GM19351 (cell line): ENCODE measurements at regions not wholly inside any gene's neighbourhood (a gene's known extent, or its start where the extent isn't known, plus 50 kb on each side); places are given as distances from the start of the nearest gene placed in this dataset.
A peak's percentile ranks its signal among the peaks of the same experiment; 100 is the strongest.
"Not testable (repeated sequence)": the region's sequence is repeated elsewhere in the genome, so short reads cannot be mapped to it uniquely, and the experiment has no call there.

Experiments
- ATAC-seq: cut with Tn5 transposase; IDR thresholded peaks from one replicate; pipeline ENCODE4 v1.9.1; 2021; ENCODE audit warnings: mild to moderate bottlenecking, moderate library complexity; ENCODE audit not compliant: unreplicated experiment

DNA sequence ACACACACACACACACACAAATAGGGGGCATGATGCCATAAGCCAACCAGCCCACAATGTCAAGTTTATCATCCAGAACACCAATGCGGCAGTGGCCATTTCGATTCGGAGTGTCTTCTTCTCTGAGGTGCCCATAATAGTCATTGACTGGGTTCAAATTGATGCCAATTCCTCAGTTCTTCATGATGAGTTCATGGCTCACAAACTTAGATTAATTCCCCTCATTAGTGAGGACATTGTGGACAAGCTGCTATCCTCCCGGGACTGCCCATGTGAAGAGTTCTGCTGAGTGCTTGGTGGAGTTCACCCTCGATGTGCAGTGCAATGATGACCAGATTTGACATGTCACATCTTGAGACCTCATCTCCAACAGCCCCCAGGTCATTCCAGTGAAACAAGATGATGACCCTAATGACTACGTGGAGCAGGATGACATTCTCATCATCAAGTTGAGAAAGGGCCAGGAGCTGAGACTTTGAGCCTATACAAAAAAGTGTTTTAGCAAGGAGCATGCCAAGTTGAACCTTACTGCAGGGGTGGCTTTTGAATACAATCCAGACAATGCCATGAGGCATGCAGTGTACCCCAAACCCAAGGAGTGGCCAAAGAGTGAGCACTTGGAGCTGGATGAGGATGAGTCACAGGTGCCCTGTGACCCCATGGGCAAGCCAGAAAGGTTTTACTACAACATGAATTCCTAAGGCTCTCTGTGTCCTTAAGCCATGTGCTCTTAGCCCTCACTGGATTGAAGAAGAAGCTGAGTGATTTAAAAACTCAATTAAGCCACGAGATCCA, 211.6 kb upstream of the SAMSN1 start:
- no peak for ATAC-seq

- ATAC-seq = no peak
Observed at GRCh38 chr21:14755086-14755485, 209.0 kb upstream of the SAMSN1 start.

DNA sequence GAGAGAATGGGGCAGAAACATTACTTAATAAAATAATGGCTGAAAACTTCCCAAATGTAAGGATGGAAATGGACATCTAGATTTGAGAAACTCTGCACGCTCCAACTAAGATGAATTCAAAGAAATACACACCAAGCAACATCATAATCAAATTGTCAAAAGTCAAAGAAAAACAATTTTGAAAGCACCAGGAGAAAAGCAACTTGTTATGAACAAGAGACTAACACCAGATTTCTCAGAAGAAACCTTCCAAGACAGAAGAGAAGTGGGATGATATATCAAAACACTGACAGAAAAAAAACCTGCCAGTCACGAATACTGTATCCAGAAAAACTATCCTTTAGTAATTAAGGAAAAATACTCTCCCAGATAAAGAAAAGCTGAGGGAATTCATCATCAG, 208.6 kb upstream of the SAMSN1 start:
- ATAC-seq = no peak

DNA sequence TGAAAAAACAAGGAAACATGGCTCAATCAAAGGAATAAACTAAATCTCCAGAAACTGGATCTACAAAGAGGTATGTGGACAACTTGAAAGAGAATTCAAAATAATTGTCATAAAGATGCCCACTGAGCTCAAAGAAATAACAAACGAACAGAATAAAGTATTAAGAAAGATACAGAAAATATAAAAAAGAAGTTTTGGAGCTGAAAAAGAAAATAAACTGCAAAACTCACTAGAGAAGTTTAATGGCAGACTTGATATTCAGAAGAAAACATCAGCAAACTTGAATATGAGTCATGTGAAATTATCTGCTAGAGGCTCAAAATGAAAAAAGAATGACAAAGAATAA, 208.1 kb upstream of the SAMSN1 start:
- no peak for ATAC-seq

GRCh38 chr21:14753466-14754258, 207.5 kb upstream of the SAMSN1 start:
- ATAC-seq = no peak

- no peak for ATAC-seq
Observed at GRCh38 chr21:14753069-14753465, 207.0 kb upstream of the SAMSN1 start.

GRCh38 chr21:14752345-14752909, 206.3 kb upstream of the SAMSN1 start:
- ATAC-seq = no peak

DNA sequence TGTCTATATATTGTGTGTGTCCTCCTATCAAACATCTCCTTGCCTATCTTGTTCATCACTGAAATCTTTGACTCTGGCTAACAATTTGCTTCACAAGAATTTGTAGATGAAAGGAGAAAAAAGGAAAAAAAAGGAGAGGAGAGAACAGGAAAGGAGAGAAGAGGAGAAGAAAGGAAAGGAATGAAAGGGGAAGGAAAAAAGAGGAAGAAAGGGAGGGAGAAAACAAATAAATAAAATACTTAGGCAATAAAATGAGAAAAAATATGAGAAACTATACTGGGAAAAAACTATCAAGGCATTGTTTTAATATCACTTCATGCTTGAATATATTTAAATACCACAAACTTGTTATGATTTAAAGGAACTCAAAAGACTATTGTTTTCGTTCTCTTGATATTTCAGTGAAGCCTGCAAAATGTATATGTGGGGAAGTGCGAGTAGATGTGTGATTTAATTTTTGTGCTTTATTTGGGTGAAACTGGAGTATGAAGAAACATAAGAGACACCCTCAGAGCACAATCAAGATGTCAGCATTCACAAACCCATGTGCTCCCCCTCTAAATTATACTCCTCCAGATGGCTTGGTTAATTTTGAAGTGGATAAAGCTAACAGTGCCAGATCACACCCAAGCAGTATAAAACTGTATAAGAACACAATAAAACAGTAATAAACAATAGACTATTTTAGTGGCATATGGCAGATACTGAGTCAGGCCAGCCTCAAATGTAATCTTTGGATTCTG, 205.7 kb upstream of the SAMSN1 start:
- no peak for ATAC-seq

DNA sequence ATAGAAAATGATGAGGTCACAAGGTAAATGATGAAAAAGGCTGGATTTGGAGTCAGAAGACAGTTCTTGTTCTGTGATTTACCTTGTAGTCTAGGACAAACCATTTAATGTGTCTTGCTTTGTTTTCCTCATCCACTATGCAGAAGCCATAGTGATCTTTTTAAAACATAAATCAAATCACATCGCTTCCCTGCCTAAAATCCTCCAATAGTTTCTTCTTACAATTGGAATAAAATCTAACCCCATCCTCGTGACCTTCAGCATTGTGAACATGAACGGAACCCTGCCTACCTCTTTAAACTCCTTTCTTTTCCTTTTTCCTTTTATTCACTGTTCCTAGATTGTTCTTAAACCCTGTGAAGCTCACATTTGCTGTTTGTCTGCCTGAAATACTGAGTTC, 204.9 kb upstream of the SAMSN1 start:
- ATAC-seq = no peak

DNA sequence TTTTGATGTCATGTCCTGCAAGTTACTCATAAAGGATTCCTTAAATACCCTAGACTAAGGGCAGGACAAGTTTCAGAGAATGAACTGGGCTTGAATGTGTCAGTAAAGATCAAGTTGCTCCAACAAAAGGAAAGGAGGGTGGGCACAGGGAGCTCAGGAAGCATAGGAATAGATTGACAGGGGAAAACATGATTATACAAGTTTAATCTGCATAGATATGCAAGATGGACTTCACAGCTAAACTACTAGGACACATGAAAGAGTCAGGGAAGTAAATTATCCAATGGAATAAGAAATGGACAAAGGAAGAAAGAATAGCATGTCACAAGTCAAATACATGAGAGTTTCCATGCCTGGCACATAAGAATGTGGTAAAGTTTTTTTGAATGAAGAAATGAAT, 203.9 kb upstream of the SAMSN1 start:
- ATAC-seq = no peak

- ATAC-seq = no peak
Observed at GRCh38 chr21:14748662-14749061, 202.5 kb upstream of the SAMSN1 start.

DNA sequence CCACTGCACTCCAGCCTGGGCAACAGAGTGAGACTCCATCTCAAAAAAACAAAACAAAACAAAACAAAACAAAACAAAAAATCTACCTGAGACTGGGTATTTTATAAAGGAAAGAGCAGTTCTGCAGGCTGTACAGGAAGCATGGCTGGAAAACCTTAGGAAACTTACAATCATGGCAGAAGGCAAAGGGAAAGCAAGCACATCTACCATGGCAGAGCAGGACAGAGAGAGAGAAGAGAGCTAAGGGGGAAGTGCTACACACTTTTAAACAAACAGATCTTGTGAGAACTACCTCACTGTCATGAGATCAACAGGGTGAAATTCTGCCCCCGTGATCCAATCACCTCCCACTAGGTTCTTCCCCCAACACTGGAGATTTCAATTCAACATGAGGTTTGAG, 198.3 kb upstream of the SAMSN1 start:
- ATAC-seq = no peak

DNA sequence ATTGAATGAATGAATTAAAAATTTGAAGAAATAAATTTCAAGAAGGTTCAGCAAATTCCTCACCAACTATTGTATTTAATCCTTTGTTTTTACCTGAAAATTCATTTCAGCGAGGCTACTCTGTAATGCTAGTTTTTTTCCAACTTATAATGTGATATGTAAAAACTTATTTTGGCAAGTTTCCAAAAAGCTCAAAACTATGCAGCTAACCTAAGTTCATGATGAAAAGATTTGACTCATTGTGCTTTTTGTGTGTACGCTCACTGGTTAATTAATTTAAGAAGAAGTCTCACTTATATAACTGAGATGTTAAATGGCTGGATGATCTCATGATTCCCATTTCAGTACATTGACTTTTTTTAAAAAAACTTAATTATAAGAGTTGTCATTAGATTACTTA, 196.0 kb upstream of the SAMSN1 start:
- no peak for ATAC-seq

DNA sequence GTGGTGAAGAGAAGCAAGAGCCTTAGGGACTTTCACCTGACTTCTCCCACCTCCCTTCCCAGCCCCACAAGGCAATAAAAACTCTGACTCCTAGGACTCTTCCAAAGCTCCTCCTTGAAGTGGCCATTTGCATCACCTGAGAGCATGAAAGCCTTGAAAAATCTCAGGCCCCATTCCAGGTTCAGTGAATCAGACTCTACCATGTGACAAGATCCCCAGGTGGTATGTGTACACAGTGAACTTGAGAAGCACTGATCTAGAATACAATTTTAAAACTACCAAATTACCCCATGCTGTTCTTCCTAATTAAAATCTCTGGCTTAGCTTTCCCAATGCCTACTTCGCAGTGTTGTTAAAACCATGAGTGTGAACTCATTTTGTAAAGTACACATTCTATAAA, 195.1 kb upstream of the SAMSN1 start:
- ATAC-seq = no peak

GRCh38 chr21:14740692-14741091, 194.6 kb upstream of the SAMSN1 start:
- ATAC-seq = no peak

DNA sequence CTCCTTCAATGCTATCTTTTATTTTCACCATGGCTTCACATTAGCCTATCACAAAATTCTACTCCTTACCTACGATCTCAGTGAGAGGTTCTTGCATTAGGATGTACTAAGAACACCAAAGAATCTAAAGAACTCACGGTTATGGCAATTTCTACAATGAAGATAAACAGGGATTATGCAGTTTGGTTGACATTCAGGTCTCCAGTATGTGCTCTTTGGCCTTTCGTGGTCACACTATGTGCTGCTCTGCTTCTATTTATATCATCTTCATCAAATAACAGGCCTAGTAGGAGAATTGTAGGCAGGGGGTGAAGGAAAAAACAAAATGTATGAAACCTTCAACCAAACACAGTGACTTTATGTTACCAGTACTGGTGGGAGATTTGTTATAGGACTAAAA, 194.0 kb upstream of the SAMSN1 start:
- ATAC-seq = no peak

DNA sequence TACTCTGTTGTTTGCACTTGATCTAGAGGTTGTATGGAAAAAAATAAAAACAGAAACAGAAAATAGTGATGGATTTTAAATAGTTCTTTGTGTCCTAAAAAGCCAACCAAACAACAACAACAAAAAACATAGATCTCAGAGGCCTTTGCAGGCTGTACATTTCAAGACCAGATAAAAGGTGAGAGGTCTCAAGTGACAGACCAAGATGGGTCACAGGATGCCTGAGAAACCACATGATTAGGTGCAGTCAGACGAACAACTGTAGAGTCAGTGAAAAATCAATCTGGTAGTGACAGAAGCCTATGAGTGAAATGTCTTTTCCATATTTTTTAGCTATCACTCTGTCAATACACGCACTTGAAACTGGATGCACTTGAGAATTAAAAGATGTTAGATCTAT, 193.5 kb upstream of the SAMSN1 start:
- ATAC-seq = no peak

DNA sequence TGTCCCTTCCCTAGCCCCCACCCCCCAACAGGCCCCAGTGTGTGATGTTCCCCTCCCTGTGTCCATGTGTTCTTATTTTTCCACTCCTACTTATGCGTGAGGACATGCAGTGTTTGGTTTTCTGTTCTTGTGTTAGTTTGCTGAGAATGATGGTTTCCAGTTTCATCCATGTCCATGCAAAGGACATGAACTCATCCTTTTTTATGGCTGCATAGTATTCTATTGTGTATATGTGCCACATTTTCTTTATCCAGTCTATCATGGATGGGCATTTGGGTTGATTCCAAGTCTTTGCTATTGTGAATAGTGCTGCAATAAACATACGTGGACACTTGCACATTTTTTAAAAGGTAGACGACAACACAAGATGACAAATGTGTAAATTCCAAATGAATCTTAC, 192.5 kb upstream of the SAMSN1 start:
- ATAC-seq = not testable (repeated sequence)

DNA sequence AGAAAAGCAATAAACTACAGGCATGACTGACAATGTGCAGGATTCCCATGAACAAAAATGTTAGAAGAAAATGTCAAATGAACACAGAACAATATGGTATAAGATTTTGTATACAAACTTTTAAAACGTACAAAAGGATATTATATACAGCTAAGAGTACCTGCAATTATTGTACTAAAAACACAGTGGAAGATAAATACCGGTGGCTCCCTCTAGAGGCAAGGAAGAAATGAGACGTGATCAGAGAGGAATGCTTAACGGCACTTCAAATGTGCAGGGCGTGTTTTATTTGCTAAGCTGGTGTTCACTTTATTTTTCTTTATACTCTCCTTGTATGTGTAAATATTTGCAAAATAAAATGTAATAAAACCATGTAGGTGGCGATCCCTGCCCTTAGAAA, 191.8 kb upstream of the SAMSN1 start:
- peak; percentile 30 for ATAC-seq

GRCh38 chr21:14737284-14737691, 191.2 kb upstream of the SAMSN1 start:
- no peak for ATAC-seq

DNA sequence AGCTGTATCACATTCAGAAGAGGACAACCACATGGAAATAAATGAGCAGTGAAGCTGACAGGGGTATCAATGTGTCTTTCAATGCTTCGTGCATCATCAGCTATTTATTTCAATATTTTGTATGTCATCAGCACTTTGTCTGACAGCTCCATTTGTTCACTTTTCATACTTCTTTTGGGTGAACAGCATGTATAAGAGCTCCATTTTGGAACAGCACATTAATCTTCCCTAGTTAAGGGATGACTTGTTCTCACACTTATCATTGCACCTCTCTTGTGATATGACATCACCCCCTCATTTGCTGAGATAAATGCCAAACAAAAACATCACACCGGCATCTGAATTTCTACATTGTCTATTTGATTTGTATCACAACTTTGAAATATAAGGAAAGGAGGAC, 190.6 kb upstream of the SAMSN1 start:
- no peak for ATAC-seq
